Lower leg skin (tissue), 3 donors: ENCODE measurements at regions not wholly inside any gene's neighbourhood (a gene's known extent, or its start where the extent isn't known, plus 50 kb on each side); places are given as distances from the start of the nearest gene placed in this dataset.

Experiments
- POLR2A ChIP-seq, 2 donors: fragments of 450-650 bp; IDR thresholded peaks; one replicate each; pipeline ENCODE4 v1.6.1; 2016 to 2017; ENCODE audit warnings: antibody characterized with exemption in 2 of 2, mild to moderate bottlenecking in 1 of 2, moderate library complexity in 1 of 2
- TF ChIP-seq, protein P1 (sequence below), 3 donors: fragments of 450-650 bp; IDR thresholded peaks; one replicate each; pipeline ENCODE4 v1.5.1; 2016; ENCODE audit warnings: antibody characterized with exemption in 3 of 3, mild to moderate bottlenecking in 3 of 3, moderate library complexity in 2 of 3

DNA sequence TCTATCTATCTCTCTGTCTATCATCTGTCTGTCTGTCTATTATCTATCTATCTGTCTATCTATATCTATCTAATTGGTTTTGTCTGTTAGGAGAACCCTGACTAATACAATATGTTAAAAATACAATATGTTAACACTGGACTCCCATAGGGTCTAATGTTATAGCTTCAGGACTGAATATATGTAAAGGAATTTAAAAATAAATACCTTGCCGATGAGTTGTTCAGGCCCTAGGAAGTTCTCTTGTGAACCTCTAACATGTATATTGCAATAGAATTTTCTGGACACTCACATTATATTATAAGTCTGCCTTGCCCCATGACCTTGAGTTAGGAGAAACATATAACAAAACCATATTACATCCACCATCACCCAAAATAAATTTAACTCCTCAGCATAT is 900.6 kb downstream of the NCAM2 start:
- TF ChIP-seq, protein P1, sequence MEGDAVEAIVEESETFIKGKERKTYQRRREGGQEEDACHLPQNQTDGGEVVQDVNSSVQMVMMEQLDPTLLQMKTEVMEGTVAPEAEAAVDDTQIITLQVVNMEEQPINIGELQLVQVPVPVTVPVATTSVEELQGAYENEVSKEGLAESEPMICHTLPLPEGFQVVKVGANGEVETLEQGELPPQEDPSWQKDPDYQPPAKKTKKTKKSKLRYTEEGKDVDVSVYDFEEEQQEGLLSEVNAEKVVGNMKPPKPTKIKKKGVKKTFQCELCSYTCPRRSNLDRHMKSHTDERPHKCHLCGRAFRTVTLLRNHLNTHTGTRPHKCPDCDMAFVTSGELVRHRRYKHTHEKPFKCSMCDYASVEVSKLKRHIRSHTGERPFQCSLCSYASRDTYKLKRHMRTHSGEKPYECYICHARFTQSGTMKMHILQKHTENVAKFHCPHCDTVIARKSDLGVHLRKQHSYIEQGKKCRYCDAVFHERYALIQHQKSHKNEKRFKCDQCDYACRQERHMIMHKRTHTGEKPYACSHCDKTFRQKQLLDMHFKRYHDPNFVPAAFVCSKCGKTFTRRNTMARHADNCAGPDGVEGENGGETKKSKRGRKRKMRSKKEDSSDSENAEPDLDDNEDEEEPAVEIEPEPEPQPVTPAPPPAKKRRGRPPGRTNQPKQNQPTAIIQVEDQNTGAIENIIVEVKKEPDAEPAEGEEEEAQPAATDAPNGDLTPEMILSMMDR (IDR thresholded peaks at IDR 0.05), result no peak
- TF ChIP-seq POLR2A (IDR thresholded peaks at IDR 0.05), result no peak
